ENCODE measurements at regions not wholly inside any gene's neighbourhood (a gene's known extent, or its start where the extent isn't known, plus 50 kb on each side); places are given as distances from the start of the nearest gene placed in this dataset.

GRCh38 chr6:80696268-80696667 lies 589.8 kb downstream of the BCKDHB start:
- H3K4me2 ChIP-seq (ENCODE audit: low read length) = no peak overlapping the region
- no peaks in the 10 kb centered on the region for H3K9me3 ChIP-seq (ENCODE audit: low read length)
- no peaks in the 10 kb centered on the region for H3K79me2 ChIP-seq (ENCODE audit: insufficient read depth, low read length)
- no peaks in the 10 kb centered on the region for H3F3A ChIP-seq (ENCODE audit: insufficient read depth, low read length)
- H3K36me3 ChIP-seq (ENCODE audit: insufficient read depth, low read length) = no peaks in the 10 kb centered on the region
- H3K4me3 ChIP-seq (ENCODE audit: low read depth, low read length, poor library complexity, severe bottlenecking) = no peak overlapping the region
- no peaks in the 10 kb centered on the region for H4K20me1 ChIP-seq (ENCODE audit: insufficient read depth, low read length)
- H3K9ac ChIP-seq (ENCODE audit: low read length) = no peak overlapping the region
- H3K9me2 ChIP-seq (ENCODE audit: low read depth, low read length) = no peaks in the 10 kb centered on the region
- H2AFZ ChIP-seq (ENCODE audit: low read length) = no peak overlapping the region
- H3K4me1 ChIP-seq (ENCODE audit: insufficient read depth, low read length, severe bottlenecking) = no peaks in the 10 kb centered on the region
- no peaks in the 10 kb centered on the region for H3K27me3 ChIP-seq (ENCODE audit: insufficient read depth, low read length)
- TF ChIP-seq, protein P1, sequence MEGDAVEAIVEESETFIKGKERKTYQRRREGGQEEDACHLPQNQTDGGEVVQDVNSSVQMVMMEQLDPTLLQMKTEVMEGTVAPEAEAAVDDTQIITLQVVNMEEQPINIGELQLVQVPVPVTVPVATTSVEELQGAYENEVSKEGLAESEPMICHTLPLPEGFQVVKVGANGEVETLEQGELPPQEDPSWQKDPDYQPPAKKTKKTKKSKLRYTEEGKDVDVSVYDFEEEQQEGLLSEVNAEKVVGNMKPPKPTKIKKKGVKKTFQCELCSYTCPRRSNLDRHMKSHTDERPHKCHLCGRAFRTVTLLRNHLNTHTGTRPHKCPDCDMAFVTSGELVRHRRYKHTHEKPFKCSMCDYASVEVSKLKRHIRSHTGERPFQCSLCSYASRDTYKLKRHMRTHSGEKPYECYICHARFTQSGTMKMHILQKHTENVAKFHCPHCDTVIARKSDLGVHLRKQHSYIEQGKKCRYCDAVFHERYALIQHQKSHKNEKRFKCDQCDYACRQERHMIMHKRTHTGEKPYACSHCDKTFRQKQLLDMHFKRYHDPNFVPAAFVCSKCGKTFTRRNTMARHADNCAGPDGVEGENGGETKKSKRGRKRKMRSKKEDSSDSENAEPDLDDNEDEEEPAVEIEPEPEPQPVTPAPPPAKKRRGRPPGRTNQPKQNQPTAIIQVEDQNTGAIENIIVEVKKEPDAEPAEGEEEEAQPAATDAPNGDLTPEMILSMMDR (IDR thresholded peaks at IDR 0.05; ENCODE audit: low read length) = no peak
- no peak for TF ChIP-seq EZH2 (IDR thresholded peaks at IDR 0.05; ENCODE audit: borderline replicate concordance, low read length)
- H3K27ac ChIP-seq (ENCODE audit: low read depth, low read length, poor library complexity, severe bottlenecking) = no peak overlapping the region

GRCh38 chr6:80690551-80691131 lies 584.2 kb downstream of the BCKDHB start:
- Histone ChIP-seq H3K4me1 (ENCODE audit: insufficient read depth, low read length, severe bottlenecking) (no peaks in the 10 kb centered on the region), H3K4me2 (ENCODE audit: low read length) (no peak overlapping the region), H3K27me3 (ENCODE audit: insufficient read depth, low read length) (no peaks in the 10 kb centered on the region), H3K9me2 (ENCODE audit: low read depth, low read length) (no peaks in the 10 kb centered on the region), H3K4me3 (ENCODE audit: low read depth, low read length, poor library complexity, severe bottlenecking) (no peak overlapping the region), H3K27ac (ENCODE audit: low read depth, low read length, poor library complexity, severe bottlenecking) (no peak overlapping the region), H3K9me3 (ENCODE audit: low read length) (no peaks in the 10 kb centered on the region), H3K36me3 (ENCODE audit: insufficient read depth, low read length) (no peaks in the 10 kb centered on the region), H3F3A (ENCODE audit: insufficient read depth, low read length) (no peaks in the 10 kb centered on the region), H3K9ac (ENCODE audit: low read length) (no peak overlapping the region), H4K20me1 (ENCODE audit: insufficient read depth, low read length) (no peaks in the 10 kb centered on the region), H2AFZ (ENCODE audit: low read length) (no peak overlapping the region), H3K79me2 (ENCODE audit: insufficient read depth, low read length) (no peaks in the 10 kb centered on the region)
- TF ChIP-seq EZH2 (IDR thresholded peaks at IDR 0.05; ENCODE audit: borderline replicate concordance, low read length) = no peak
- TF ChIP-seq, protein P1 (IDR thresholded peaks at IDR 0.05; ENCODE audit: low read length) = no peak

DNA sequence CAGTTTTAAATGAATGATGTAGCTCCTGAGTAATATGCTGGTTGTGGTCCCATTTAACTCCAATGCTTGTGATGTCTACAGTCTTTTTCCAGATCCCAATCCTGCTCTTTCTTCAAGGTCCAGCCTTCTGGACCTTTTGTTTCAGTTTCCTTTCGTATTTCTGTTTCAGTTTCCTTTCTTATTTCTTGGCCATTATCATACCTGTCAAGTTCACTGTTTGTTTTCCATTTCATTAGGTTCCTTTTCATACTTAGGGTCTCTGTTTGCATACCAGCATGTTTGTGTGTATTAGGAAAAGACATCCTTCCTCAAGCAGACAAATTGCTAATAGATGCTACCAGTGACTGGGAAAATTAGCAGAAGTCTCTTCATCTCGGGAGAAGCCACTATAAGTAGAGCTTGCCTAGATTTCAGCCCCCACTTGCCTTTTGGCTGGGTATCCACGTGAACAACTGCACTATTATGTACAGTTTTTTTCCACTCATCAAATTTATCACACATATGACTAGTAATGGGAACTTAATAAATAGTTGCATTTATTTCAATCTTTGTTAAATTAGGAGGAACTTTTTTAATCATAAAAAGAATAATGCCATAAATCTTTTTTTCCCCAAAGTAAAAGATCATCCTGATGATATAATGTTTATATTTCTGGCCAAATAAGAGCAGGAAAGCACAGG lies 583.4 kb downstream of the BCKDHB start:
- Histone ChIP-seq H3K79me2 (ENCODE audit: insufficient read depth, low read length) (no peaks in the 10 kb centered on the region), H3K9ac (ENCODE audit: low read length) (no peak overlapping the region), H3F3A (ENCODE audit: insufficient read depth, low read length) (no peaks in the 10 kb centered on the region), H3K27me3 (ENCODE audit: insufficient read depth, low read length) (no peaks in the 10 kb centered on the region), H3K9me2 (ENCODE audit: low read depth, low read length) (no peaks in the 10 kb centered on the region), H3K27ac (ENCODE audit: low read depth, low read length, poor library complexity, severe bottlenecking) (no peak overlapping the region), H4K20me1 (ENCODE audit: insufficient read depth, low read length) (no peaks in the 10 kb centered on the region), H3K36me3 (ENCODE audit: insufficient read depth, low read length) (no peaks in the 10 kb centered on the region), H3K4me1 (ENCODE audit: insufficient read depth, low read length, severe bottlenecking) (no peaks in the 10 kb centered on the region), H2AFZ (ENCODE audit: low read length) (no peak overlapping the region), H3K9me3 (ENCODE audit: low read length) (no peaks in the 10 kb centered on the region), H3K4me3 (ENCODE audit: low read depth, low read length, poor library complexity, severe bottlenecking) (no peak overlapping the region), H3K4me2 (ENCODE audit: low read length) (no peak overlapping the region)
- TF ChIP-seq EZH2 (IDR thresholded peaks at IDR 0.05; ENCODE audit: borderline replicate concordance, low read length) = no peak
- TF ChIP-seq, protein P1 (IDR thresholded peaks at IDR 0.05; ENCODE audit: low read length) = no peak

Data from OCI-LY1 (cell line).